ENCODE measurements at regions not wholly inside any gene's neighbourhood (a gene's known extent, or its start where the extent isn't known, plus 50 kb on each side); places are given as distances from the start of the nearest gene placed in this dataset.
A peak's percentile ranks its signal among the peaks of the same experiment; 100 is the strongest.

DNA sequence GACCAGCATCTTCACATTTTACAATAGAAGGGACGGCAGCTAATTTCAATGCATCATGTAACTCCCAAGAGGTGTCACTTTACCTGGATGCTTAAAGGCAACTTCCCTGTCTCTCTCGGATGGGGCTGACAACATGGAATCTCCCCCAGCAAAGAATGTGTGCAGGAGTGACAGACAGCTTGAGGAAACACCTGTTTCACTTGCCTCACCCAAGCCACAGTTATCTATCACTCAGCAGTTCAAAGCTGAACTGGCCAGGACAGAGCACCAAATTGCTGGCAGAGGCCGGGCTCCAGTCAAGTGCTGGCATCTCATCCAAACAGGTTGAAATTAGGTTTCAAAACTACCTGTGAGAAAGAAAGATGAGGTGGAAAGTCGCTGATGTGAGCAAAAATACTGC, 538.0 kb upstream of the PLXNA2 start:
- DNase-seq (ENCODE audit: low spot score) = no peak

DNA sequence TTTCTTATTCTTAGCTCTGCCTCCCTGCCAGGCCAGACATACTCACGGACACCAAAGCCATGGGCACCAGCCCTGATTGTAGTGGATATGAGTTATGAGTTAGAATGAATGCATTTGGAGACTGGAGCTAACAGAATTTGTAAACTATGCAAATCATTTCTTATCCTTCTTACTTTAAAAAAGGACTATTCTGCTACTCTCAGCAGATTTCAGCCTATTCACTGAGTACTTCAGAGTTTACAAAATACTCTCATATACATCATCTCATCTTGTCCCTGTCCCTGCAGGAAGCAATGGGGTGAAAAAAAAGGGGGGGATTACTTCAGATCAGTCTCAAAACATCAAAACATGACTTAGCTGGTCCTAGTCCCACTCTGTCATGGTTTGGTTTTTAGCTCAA, 541.4 kb upstream of the PLXNA2 start:
- no peak for DNase-seq (ENCODE audit: low spot score)

DNA sequence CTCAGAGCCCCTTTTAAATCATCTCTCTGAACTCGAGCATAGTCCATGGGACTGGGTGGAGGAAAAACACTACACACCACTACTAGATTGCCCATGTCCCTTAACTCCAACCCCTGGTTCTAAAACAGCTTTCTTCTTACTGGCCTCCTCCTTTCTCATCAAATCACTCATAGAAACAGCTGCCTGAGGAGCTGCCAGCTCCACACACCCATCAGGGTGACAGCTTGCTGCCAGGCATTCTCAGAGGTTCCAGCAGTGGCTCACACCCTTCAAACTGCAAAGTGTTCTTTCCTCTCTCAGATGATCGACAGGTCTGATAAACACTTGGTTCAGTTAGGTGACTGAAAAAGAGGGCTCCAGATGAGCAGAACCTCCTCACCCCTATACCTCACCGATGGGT, 543.0 kb upstream of the PLXNA2 start:
- DNase-seq (ENCODE audit: low spot score) = no peak

DNA sequence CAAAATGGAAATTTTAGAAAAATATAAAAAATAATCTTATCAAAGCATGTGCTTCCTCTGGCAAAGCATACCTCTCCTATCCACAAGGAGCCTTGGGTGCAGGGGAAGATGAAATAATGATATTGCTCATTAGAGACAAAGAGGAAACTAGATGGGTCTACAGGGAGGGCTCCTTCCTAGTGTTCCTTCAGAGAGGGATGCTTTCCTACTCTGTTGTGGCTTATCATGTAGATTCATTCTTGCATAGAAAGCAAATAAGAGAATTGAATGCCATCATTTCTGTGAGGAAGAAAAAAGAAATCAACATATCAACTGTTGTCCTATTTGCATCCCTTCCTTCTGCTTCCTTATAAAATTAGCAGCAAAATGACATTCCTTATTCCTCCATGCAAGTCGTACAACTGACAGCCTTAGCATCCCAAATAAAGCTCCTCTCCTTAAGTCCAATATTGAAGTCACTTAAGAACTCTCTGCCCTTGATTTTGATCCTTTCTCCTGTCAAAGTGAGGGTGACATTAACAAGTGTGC, 543.9 kb upstream of the PLXNA2 start:
- DNase-seq (ENCODE audit: low spot score) = no peak

DNA sequence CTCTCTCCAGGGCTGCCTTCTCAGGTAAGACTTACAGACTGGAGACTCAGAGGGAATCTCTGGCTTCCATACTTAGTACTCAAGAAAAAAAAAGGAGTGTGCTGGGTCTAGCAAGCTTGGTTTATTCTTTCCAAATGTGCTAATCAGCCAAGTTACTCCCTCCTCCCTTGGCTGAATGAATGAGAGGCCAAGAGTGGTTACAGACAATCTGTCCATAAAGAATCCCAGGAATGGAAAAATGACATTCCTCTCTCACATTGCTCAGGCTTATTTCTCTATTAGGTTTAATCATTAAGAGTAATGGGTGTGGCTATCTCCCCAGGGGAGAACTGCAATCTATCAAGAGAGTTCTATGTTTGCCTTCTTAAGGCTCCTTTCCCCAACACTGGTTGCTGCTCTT, 547.3 kb upstream of the PLXNA2 start:
- no peak for DNase-seq (ENCODE audit: low spot score)

DNA sequence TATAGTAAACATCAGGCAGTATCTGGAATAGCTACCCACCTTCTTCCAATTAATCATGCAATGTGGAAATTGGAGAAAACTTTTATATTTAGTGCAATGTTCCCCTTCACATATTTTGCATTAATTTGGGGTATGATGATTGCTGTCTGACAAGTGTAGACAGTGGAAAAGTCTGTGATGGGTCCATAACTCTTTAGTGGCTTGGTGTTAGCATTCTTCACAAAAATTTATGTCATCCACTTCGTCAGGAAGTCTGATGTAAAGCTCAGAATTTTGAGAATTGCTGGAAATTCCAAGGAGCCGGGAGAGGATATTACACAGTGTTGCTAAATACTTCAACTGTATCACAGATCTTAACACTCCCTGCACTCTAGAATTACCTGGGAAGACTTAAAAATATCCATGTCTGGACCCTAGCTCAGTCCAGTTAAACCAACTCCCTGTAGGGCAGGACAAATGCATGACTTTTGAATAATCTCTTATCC, 549.7 kb upstream of the PLXNA2 start:
- DNase-seq (ENCODE audit: low spot score) = no peak

DNA sequence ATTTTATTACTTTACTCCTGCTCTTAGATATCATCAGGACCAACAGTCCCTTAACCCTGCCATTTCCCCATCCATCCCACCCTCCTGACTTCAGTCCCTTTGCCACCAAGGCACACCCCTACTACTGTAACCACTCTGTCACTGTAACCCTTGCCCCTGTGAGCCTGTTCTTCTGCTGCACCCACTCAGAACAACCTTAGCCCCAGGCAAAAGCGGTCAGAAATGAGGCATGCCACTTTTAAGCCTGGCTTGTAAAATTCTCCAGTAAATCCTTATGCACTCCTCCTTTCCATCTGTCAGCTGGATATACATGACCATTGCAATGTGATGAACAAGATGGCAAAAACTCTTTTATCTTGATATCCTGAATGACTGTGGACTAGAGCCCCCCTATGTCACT, 555.0 kb upstream of the PLXNA2 start:
- no peak for DNase-seq (ENCODE audit: low spot score)

DNA sequence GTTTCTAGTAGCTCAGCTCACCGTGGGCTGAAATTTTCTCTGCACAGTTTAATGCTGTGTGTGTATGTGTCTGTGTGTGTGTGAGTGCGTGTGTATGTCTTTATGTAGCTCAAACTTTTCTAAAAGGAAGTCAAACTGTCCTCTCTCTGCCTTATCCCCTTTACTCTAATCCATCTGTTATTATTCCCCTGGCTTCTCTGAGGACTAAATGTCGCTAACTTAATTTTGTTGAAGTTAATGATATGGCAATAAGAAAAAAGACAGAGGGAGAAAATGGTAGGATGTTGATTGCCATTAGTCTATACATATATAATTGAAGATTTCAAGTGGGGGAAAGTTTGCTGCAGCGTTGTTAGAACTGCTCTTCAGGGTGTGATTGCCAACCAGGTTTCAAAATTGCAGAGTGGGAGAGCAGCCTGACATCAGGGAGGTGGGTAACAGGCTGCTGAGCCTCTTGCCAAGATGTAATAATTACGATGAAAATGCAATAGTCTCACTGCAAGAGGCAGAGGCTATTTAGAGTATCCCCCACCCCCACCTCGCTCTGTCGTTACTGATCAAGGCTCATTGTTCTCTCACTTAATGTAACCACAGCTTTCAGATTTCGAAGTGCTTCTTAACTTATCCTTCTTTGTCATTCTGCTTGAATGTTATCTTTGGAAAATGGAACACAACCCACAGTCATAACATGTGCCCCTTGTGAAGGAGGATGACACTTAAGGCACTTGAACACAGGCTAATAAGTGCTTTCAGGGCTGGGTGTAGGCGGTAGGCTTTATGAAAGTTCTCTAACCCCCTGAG, 559.0 kb upstream of the PLXNA2 start:
- peak; percentile 81 for DNase-seq (ENCODE audit: low spot score)

DNA sequence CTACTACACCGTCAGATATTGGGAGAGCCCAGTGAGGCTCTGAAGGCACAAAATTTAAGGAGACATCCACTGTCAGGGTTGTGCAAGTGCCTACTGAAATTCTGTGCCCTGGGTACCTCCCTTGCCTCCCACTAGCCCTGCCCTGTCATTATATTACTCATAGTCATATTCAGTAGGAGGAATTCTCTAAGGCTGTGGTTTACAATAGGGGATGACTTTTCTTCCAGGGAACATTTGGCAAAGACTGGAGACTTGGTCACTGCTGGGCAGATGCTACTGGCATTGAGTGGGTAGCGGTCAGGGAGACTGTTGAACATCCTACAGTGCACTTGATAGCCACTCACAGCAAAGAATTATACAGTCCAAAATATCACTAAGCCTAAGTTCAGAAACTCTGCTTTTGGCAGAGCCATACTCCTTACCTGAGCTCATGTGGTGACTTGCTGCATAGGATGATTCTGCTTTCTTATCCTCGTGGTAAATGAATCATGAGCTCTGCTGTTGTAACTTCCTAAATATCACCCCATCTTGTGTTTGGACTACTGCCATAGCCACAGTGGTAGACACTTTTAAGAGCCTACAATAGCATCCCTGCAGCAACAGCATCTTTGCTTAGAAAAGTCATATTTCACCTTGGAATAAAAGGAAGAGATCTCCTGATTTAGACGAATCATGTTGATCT, 563.4 kb upstream of the PLXNA2 start:
- DNase-seq (ENCODE audit: low spot score) = peak; percentile 39

DNA sequence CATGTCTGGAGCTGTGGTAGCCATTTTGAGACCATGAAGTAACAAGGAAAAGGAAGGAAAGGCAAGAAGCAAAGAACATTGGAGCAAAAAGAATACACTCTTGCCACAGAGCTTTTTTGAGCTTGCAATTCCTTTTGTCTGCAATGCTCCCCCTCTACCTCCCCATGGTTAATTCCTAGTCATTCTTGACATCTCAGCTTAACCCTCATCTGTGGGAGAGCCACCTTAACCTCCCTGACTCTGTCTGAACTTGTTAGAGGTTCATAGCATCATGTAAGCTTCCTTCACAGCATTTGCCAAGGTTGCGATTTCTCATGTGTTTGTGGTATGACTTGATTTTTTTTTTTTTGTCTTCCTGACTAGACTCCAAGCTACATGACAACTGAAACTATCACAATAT, 564.1 kb upstream of the PLXNA2 start:
- DNase-seq (ENCODE audit: low spot score) = no peak

DNA sequence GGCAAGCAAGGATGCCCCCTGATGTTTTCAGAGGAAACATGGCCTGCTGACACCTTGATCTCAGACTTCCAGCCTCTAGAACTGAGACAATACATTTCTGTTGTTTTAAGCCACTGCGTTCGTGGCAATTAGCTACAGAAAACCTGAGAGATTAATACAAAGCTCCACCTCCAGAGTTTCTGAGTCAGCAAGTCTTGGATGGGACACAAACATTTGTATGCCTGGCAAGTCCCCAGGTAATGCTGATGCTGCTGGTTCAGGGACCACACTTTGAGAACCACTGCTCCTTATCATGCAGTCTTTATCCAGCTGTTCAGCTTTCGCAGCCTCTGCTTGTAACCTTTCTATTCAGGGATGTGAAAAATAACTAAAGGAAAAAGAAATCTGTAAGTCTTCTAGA, 565.7 kb upstream of the PLXNA2 start:
- no peak for DNase-seq (ENCODE audit: low spot score)

DNA sequence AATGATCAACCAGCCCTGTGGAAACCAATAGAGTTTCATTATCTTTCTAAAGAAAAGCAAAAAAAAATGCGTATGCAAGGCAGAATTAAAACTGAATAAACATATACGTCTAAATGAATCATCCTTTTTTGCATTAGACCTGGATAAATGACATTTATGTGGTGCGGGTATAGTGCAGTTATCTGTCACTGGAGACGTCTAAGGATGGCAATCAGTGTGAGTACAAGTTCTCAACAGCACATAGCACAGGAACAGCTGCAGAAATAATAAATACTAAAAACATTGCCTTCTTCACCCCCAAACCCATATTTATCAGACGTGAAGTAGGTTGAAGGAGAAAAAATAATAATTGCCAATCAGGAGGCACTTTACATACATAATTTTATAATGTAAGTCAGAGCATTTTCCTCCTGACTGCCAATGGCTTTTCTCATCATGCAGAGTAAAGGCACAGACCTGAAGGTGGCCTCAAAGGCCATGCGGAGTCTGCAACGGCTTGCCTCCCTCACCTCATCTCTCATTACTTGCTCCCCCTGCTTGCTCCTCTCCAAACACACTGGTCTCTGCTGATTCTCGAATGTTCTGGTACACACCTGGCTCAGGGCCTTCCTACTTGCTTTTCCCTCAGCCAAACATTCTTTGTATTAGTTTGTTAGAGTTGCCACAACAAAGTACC, 574.7 kb upstream of the PLXNA2 start:
- DNase-seq (ENCODE audit: low spot score) = no peak

DNA sequence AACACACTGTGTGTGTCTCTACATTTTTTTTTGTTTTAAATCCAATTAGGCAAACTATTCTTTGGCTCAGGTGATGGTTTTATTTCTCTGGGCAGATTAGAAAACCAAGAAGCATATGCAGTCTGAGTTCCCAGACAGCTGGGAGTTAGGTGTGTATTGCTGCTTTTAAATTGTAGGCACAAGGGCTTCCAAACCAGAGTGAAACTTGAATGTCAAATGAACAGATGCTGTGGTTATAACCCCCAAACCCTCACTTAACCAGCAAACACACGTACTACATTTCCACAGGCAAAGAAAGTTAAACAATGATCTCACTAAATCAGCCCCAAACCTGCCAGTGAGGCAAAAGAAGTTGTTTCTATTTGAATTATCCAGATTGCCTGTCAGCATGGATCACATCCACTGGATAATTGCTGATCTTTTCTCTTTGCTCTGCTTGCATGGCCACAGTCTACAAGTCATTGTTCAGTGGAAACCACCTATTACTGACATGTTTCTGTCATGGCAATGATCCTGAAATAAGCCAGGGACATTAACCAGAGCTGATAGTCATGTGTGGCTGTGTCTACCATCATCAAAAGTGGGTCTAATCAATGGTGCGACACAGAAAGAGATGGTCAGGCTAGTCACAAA, 576.5 kb upstream of the PLXNA2 start:
- no peak for DNase-seq (ENCODE audit: low spot score)

DNA sequence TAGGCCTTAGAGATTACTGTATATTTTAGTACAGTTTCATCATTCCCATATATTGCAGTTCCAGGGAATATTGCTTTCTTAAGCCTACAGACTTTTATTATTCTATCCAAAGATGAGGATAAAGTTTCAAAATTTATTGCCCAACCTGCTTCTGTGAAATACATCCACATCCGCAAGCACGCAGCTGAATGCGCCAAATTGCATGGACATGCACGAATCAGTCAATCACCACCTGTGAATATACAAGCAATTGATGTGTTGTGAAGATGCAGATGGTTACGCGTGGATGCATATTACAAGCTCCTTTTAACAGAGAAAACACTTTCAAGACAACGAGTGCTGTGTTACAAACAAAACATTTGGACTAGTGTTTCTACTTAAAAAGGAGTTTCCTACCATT, 577.8 kb upstream of the PLXNA2 start:
- no peak for DNase-seq (ENCODE audit: low spot score)

DNA sequence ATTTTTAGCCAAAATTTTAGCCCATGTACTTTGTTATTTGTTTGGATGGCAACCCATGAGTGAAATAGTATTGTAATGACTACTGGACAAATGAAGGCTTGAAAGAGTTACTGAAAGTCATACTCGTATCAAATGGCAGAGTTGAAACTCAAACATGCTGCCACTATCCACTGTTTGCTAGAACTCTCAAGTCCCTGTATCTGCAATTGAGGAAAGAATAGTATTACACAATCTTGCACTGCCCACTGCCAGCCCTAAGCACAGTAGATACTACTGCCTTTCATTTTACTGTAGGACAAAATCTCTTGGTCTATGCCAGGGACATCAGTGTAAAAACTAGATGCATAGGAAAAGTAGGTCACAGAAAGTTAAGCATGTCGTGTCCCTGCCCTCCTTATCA, 581.1 kb upstream of the PLXNA2 start:
- no peak for DNase-seq (ENCODE audit: low spot score)

DNA sequence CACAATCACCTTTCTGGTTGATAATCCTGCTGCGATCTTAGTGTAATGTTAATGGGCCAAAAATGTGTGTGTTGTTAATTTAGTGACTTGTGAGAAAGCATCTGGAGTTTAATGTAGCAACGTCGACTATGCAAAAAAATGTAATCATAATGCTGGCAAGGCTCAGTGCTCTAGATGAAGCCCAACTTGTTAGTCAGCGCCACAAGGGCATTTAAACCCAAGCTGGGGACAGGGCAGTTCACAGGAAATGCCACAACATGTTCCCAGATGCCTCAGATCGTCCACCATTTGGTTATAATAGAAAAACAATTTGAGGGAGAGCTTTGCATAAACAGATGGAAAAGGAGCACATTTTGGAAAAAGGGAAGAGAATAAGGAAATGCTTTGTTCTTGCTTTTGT, 585.4 kb upstream of the PLXNA2 start:
- DNase-seq (ENCODE audit: low spot score) = no peak

DNA sequence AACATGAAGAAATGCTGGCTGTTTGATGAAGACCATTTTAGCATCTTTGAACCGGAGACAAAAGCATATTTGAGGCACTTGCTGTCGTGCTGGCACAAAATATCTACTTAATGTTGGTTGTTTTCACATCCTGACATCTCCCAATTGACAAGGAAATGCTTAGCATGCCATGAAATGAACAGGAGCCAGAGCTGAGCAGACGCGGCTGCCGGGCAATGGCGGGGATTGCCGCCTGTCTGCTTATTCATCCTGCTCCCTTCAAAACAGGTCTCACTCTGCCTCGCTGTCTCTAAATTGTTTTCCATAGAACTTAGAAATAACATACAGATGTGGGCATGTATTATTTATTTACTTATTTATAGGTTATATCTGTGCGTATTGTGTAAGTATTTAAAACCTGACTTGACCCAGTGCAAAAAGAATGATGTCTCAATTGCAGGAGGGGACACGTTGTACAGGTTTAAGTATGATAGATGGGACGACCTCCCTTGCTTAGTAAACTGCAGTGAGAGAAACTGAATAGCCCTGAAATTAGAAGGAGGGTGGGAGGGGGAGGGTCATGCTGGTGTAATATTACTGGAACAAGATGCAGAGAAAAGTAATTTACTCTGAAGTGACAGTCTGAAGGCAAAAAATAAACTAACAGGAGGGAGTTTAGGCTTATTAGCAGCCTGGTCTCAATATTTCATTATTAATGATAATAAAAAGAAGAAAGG, 590.4 kb upstream of the PLXNA2 start:
- no peak for DNase-seq (ENCODE audit: low spot score)

DNA sequence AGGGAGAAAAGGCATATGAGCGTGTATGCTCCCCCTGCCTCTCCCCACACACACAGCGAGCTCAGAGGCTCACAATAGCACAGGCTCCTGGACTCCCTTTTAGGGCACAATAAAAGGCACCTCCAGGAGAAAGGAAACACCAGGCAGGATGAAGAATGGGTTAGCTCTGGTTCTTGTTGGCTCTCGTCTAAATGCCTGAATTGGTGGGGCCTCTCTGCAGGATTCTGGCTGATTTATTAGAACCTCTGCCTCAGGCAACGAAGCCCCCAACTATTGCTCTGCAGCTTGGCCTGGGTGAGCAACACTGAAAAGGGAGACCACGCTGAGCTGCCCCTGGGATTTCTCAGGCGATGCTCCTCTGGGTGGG, 590.9 kb upstream of the PLXNA2 start:
- DNase-seq (ENCODE audit: low spot score) = no peak

DNA sequence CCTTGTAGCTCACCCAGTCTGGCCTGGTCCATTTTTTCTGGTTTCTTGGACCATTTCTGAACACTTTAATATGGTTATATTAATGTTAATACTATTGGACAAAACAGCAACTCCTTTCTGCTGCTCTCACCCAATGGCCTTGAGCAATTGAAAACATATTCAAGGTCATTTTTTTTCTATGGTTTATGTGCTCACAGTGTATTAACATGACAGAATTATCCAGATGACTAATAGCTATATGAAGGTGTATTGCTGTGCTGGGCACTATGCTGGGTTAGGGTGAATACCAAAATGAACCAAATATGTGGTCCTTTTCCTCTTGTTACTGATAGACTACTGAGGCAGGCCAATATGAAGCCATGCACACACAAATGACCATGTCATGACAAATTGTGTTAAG, 591.6 kb upstream of the PLXNA2 start:
- no peak for DNase-seq (ENCODE audit: low spot score)

DNA sequence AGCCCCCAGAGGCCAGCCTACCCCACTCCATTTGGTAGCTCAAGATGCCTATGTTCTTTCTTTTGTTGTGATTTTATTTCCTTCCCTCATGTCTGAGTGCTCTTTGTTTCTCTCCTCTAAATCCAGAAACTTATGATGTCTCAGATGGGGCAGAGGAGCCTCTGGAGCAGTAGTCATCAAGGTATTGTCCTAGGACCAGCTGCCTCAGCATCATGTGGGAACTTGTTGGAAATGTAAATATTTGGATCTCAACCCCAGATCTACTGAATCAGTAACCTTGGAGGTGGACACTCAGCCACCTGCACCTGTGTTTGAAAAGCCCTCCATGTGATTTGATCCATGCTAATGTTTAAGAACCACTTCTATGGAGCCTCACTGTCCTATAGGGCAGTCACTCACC, 593.1 kb upstream of the PLXNA2 start:
- no peak for DNase-seq (ENCODE audit: low spot score)

DNA sequence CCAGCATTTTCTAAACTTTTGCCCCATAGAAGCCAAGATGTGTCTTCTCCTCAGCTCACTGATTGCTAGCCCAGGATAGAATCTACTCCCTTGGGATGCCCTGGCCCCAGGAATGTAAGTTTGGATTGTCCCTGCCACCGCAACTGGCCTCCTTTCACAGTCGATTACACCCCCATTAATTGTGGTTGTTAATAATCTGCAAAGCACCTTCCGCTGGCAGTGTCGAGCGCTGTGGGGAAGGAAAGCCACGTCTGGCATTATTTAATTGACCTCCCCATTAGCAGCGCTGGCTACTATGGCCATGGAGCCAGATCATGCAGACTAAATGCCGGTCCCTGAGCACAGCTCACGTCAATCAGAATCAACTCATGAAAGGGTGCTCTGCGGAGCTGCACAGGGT, 597.3 kb upstream of the PLXNA2 start:
- no peak for DNase-seq (ENCODE audit: low spot score)

DNA sequence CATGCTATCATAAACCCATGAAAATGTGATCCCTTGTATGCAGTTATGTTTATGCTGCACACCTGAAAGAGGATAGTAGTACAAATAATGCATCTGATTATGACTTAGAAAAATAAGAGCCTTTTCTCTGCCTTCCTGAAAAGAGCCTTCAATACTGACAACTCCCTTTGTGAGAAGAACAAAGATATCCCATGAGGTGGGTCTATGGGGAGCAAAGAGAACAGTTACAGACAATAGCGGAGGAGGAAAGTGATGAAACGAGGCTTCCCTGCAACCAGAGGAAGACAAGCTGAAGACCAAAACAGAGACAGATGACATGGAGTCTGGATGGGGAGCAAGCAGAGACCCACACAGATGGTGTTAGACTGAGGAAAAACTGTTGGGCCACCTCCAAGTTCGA, 598.3 kb upstream of the PLXNA2 start:
- no peak for DNase-seq (ENCODE audit: low spot score)
